GM10248 (cell line): ENCODE measurements at regions not wholly inside any gene's neighbourhood (a gene's known extent, or its start where the extent isn't known, plus 50 kb on each side); places are given as distances from the start of the nearest gene placed in this dataset.

ENCODE experiments used
- CTCF ChIA-PET: fragments of 300-600 bp; sonication (Branson Sonifier 250); formaldehyde crosslinking; extraction: SDS; loops from one replicate; lab custom pipeline; 2021; ENCODE audit warnings: antibody characterized with exemption; lab: Yijun Ruan, JAX
- POLR2A ChIA-PET: fragments of 350-650 bp; sonication (Branson Sonifier 250); formaldehyde crosslinking; extraction: SDS; loops from one replicate; lab custom pipeline; 2020; ENCODE audit warnings: antibody characterized with exemption; lab: Yijun Ruan, JAX
- DNase-seq: peaks from one replicate; pipeline ENCODE4 v3.0.0; 2012; ENCODE audit errors: extremely low spot score
- CTCF ChIP-seq: IDR thresholded peaks from 2 replicates; pipeline ENCODE4 v1.5.1; 2012; ENCODE audit warnings: mild to moderate bottlenecking, low read depth; ENCODE audit errors: extremely low read depth, missing control alignments, control extremely low read depth

DNA sequence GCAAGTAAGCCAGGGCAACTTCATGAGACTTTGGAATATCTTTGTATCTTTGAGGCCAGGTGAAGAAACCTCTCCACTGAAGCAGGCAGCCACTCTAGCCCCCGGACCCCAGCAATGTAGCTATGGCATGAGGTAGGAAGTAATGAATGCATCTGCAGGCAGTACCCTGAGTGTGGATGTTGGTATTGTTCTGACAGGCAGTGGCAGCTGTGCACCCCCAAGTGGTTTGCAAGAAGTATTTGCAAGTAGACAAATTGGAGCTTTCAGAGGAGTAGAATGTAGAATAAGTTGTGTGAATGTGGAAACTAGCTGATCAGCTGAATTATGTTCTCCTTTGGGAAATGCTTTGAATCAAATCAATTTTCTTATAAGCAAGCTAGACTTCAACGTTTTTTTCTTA lies 194.4 kb upstream of the PGR start:
- POLR2A ChIA-PET, result no interaction called here
- TF ChIP-seq CTCF, result no peak
- CTCF ChIA-PET, result no interaction called here
- DNase-seq, result no peak

DNA sequence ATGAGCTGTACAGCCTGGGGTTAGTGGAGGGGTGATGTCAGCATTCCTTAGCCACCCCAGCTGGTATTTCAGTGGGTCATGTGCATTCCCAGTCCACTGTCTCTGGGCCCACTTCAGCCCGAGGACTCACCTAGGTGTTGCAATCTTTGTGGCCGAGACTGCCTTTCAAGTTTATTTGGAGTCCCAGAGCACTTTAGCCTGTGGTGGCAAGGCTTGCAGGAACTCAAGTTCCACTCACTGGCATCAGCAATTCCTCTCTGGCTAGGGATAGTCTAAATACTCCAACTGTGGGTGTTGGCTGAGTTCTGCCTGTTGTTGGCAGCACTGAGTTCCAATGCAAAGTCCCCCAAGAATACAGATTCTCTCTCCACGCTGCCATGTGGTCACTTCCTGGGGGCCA lies 191.6 kb upstream of the PGR start:
- no peak for DNase-seq
- no peak for TF ChIP-seq CTCF
- CTCF ChIA-PET, result no interaction called here
- POLR2A ChIA-PET, result no interaction called here

GRCh38 chr11:101306721-101307120 lies 177.1 kb upstream of the PGR start:
- DNase-seq, result no peak
- ChIA-PET POLR2A (no interaction called here), CTCF (no interaction called here)
- no peak for TF ChIP-seq CTCF

DNA sequence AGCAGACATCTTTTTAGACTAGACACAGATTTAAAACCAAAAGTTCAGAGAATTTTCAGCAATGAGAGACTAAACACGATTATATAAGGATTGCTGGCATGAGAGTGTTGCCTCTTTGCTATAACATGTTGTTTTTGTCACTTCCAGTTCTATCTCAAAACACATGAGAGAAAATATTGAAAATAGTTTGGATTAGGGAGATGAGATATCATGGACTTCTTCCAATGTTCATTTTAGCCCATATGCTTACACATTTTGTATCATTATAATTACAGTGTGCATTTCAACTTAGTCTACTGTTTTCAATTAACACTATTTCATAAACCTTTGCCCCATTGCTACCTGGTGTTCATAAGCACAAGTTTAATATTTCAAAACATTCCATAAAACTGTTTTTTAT lies 175.9 kb upstream of the PGR start:
- no peak for TF ChIP-seq CTCF
- DNase-seq, result no peak
- ChIA-PET CTCF (no interaction called here), POLR2A (no interaction called here)

DNA sequence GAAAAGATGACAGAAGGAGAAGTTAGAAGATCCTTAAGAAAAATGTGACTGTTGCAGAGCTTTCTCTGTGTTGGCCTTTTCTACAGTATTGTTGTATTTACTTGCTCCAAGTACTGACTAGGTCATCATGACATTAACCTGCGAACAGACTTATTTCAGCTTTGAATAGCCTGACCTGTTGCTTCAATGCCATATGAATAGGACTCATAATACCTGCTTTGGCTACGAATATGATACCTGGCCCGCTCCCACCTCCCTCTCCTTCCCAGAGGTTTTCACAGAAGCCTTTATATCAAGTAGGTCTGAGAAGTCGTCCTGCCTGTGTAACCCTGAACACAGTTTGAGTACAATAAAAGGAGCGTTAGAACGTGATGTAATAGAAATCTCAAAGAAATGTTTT lies 169.6 kb upstream of the PGR start:
- no peak for DNase-seq
- no peak for TF ChIP-seq CTCF
- ChIA-PET CTCF (no interaction called here), POLR2A (no interaction called here)

DNA sequence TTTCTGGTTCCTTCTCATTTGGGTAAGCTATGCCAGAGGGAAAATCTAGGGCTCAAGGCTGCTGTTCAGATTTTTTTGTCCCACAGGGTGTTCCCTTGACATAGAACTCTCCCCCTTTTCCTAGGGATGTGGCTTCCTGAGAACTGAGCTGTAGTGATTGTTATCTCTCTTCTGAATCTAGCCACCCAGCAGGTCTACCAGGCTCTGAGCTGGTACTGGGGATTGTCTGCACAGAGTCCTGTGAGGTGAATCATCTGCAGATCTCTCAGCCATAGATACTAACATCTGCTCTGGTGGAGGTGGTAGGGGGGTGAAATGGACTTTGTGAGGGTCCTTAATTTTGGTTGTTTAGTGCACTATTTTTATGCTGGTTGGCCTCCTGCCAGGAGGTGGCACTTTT lies 167.3 kb upstream of the PGR start:
- TF ChIP-seq CTCF, result no peak
- DNase-seq, result no peak
- CTCF ChIA-PET, result interaction anchor here (1.2 kb wide), 1 partner anchor 13 kb away, joined by 3 read pairs; no protein-coding TSS in a partner anchor
- POLR2A ChIA-PET, result no interaction called here
